Esophagus muscularis mucosa (tissue), 4 donors: ENCODE measurements at regions not wholly inside any gene's neighbourhood (a gene's known extent, or its start where the extent isn't known, plus 50 kb on each side); places are given as distances from the start of the nearest gene placed in this dataset.

Experiments
- DNase-seq: peaks from one replicate; pipeline ENCODE4 v3.0.0-alpha.2; 2017; ENCODE audit errors: extremely low spot score
- H3K27ac ChIP-seq, 4 donors: fragments of 200-600 bp; sonication (generic); replicated peaks in 1 of 4; 1 replicate in 3 of 4; 2 replicates in 1 of 4; pipeline ENCODE4 v1.5.1; 2016 to 2019; ENCODE audit warnings: mild to moderate bottlenecking in 1 of 4
- H3K27me3 ChIP-seq, 4 donors: fragments of 200-600 bp; sonication (generic); one replicate each; pipeline versions ENCODE4 v1.5.1 to v1.6.0; 2016 to 2019
- H3K36me3 ChIP-seq, 4 donors: fragments of 200-600 bp; sonication (generic); one replicate each; pipeline ENCODE4 v1.5.1; 2016 to 2019
- H3K4me1 ChIP-seq, 4 donors: fragments of 200-600 bp; sonication (generic); one replicate each; pipeline ENCODE4 v1.5.1; 2016 to 2019
- H3K4me3 ChIP-seq, 4 donors: fragments of 200-600 bp; sonication (generic); 1 replicate in 2 of 4; 2 replicates in 2 of 4; pipeline ENCODE4 v1.5.1; 2016 to 2019; ENCODE audit warnings: mild to moderate bottlenecking in 4 of 4, moderate library complexity in 1 of 4
- H3K9me3 ChIP-seq, 4 donors: fragments of 200-600 bp; sonication (generic); 1 replicate in 3 of 4; 2 replicates in 1 of 4; pipeline ENCODE4 v1.5.1; 2016 to 2019
- CTCF ChIP-seq, 3 experiments: fragments of 200-600 bp in 2 of 3; fragments of 450-650 bp in 1 of 3; sonication (generic) in 2 of 3; IDR thresholded peaks; one replicate each; pipeline ENCODE4 v1.5.1; 2017 to 2019; ENCODE audit warnings: antibody characterized with exemption in 3 of 3, mild to moderate bottlenecking in 2 of 3, moderate library complexity in 1 of 3
- EP300 ChIP-seq: sonication (generic); formaldehyde crosslinking; IDR thresholded peaks from one replicate; pipeline ENCODE4 v1.6.1; 2017; ENCODE audit warnings: antibody characterized with exemption
- POLR2A ChIP-seq: fragments of 450-650 bp; IDR thresholded peaks from one replicate; pipeline ENCODE4 v1.6.1; 2017; ENCODE audit warnings: antibody characterized with exemption, moderate library complexity, mild to moderate bottlenecking, low read depth
- POLR2AphosphoS5 ChIP-seq, 2 donors: sonication (generic); formaldehyde crosslinking; IDR thresholded peaks; one replicate each; pipeline ENCODE4 v1.6.1; 2017; ENCODE audit warnings: antibody characterized with exemption in 2 of 2
- WGBS: methylation state at CpG from one replicate; pipeline ENCODE4 v1.1.5; 2018; 5-methylcytosine and 5-hydroxymethylcytosine counted together
- intact Hi-C: fragments of 100-400 bp; cut with DNase I; formaldehyde crosslinking; loops from one replicate; pipeline ENCODE4 v1.15.1; 2023

- 85% methylated on average over 6 of the region's 6 CpGs for WGBS
- Histone ChIP-seq H3K4me3 (no peak overlapping the region), H3K4me1 (peaks cover 5 to 18% (median 17%) of the 10 kb centered on the region in 4 donors), H3K27ac (no peak overlapping the region), H3K9me3 (no peaks in the 10 kb centered on the region), H3K27me3 (no peaks in the 10 kb centered on the region), H3K36me3 (no peaks in the 10 kb centered on the region)
- intact Hi-C loops = loop anchor here (5.0 to 10.0 kb wide), 2 partner anchors 146 to 961 kb away; no protein-coding TSS in a partner anchor
- DNase-seq = no peak
- no peak for TF ChIP-seq POLR2AphosphoS5 (IDR thresholded peaks at IDR 0.05)
- TF ChIP-seq POLR2A = no peak
- TF ChIP-seq CTCF (IDR thresholded peaks at IDR 0.05) = no peak
Measured at GRCh38 chr14:38868399-38869290, 234.4 kb downstream of the SEC23A start.

GRCh38 chr14:38867561-38868150 lies 235.4 kb downstream of the SEC23A start:
- TF ChIP-seq EP300 = no peak
- peak in 1 of 2 donors; percentile 17 for TF ChIP-seq POLR2AphosphoS5 (IDR thresholded peaks at IDR 0.05)
- no peak for TF ChIP-seq POLR2A
- TF ChIP-seq CTCF (IDR thresholded peaks at IDR 0.05) = peak; percentile 69 to 82 (median 81)

GRCh38 chr14:38866461-38866860 lies 236.6 kb downstream of the SEC23A start:
- TF ChIP-seq EP300 = no peak
- TF ChIP-seq CTCF (IDR thresholded peaks at IDR 0.05) = no peak
- no peak for TF ChIP-seq POLR2A
- no peak for TF ChIP-seq POLR2AphosphoS5 (IDR thresholded peaks at IDR 0.05)
- H3K36me3 ChIP-seq = no peaks in the 10 kb centered on the region
- DNase-seq = no peak
- H3K27me3 ChIP-seq = no peaks in the 10 kb centered on the region
- WGBS = 40% methylated on average over 4 of the region's 4 CpGs
- intact Hi-C loops = loop anchor here (5.0 to 10.0 kb wide), 2 partner anchors 148 to 959 kb away; no protein-coding TSS in a partner anchor
- H3K27ac ChIP-seq = no peak overlapping the region
- H3K4me1 ChIP-seq = peaks cover 5 to 18% (median 17%) of the 10 kb centered on the region in 4 donors
- H3K4me3 ChIP-seq = no peak overlapping the region
- peaks cover 0 to 7% (median 0%) of the 10 kb centered on the region in 4 donors for H3K9me3 ChIP-seq

More at GRCh38 chr14:38867561-38868150, 235.4 kb downstream of the SEC23A start:
- intact Hi-C loops = loop anchor here (1.0 to 10.0 kb wide), 3 partner anchors 145 to 960 kb away; no protein-coding TSS in a partner anchor
- no peak overlapping the region for H3K27ac ChIP-seq
- WGBS = 34% methylated on average over 5 of the region's 5 CpGs
- DNase-seq = no peak
- peaks cover 0 to 7% (median 0%) of the 10 kb centered on the region in 4 donors for H3K9me3 ChIP-seq
- H3K4me1 ChIP-seq = peaks cover 5 to 18% (median 17%) of the 10 kb centered on the region in 4 donors
- no peak overlapping the region for H3K4me3 ChIP-seq
- no peaks in the 10 kb centered on the region for H3K36me3 ChIP-seq
- H3K27me3 ChIP-seq = no peaks in the 10 kb centered on the region

GRCh38 chr14:38862366-38862765 lies 240.7 kb downstream of the SEC23A start:
- WGBS = 93% methylated on average over 1 of the region's 1 CpG
- DNase-seq = no peak
- Histone ChIP-seq H3K36me3 (no peaks in the 10 kb centered on the region), H3K27me3 (no peaks in the 10 kb centered on the region), H3K4me3 (no peak overlapping the region), H3K9me3 (peaks cover 0 to 7% (median 0%) of the 10 kb centered on the region in 4 donors), H3K27ac (no peak overlapping the region), H3K4me1 (peaks cover 3 to 15% (median 14%) of the 10 kb centered on the region in 4 donors)
- no peak for TF ChIP-seq EP300
- TF ChIP-seq POLR2AphosphoS5 (IDR thresholded peaks at IDR 0.05) = no peak
- no peak for TF ChIP-seq CTCF (IDR thresholded peaks at IDR 0.05)
- TF ChIP-seq POLR2A = no peak
- intact Hi-C loops = loop anchor here (10.0 kb wide), 1 partner anchor 152 kb away; no protein-coding TSS in a partner anchor
